ENCODE measurements at regions not wholly inside any gene's neighbourhood (a gene's known extent, or its start where the extent isn't known, plus 50 kb on each side); places are given as distances from the start of the nearest gene placed in this dataset.

- Histone ChIP-seq H3K9ac (no peak overlapping the region), H3K9me3 (ENCODE audit: control insufficient read depth, low read length) (no peaks in the 10 kb centered on the region), H3K27me3 (ENCODE audit: control insufficient read depth, insufficient read depth, low read length) (no peaks in the 10 kb centered on the region), H3K36me3 (ENCODE audit: control insufficient read depth, insufficient read depth, low read length) (no peaks in the 10 kb centered on the region), H3K27ac (no peak overlapping the region), H2AFZ (no peak overlapping the region), H3K4me3 (ENCODE audit: low read depth, low read length) (no peak overlapping the region), H3K79me2 (no peaks in the 10 kb centered on the region), H3K4me2 (ENCODE audit: low read length) (no peak overlapping the region), H3K4me1 (no peaks in the 10 kb centered on the region)
- no peak for TF ChIP-seq CTCF (IDR thresholded peaks at IDR 0.05)
Measured at GRCh38 chr13:48892688-48893075, 83.0 kb upstream of the FNDC3A start.

GRCh38 chr13:48896312-48896711, 79.4 kb upstream of the FNDC3A start:
- no peak overlapping the region for H2AFZ ChIP-seq
- no peak overlapping the region for H3K27ac ChIP-seq
- no peak for TF ChIP-seq CTCF (IDR thresholded peaks at IDR 0.05)
- H3K4me1 ChIP-seq: no peaks in the 10 kb centered on the region
- no peaks in the 10 kb centered on the region for H3K79me2 ChIP-seq
- H3K4me2 ChIP-seq (ENCODE audit: low read length): no peak overlapping the region
- H3K36me3 ChIP-seq (ENCODE audit: control insufficient read depth, insufficient read depth, low read length): no peaks in the 10 kb centered on the region
- H3K4me3 ChIP-seq (ENCODE audit: low read depth, low read length): no peak overlapping the region
- no peaks in the 10 kb centered on the region for H3K9me3 ChIP-seq (ENCODE audit: control insufficient read depth, low read length)
- no peaks in the 10 kb centered on the region for H3K27me3 ChIP-seq (ENCODE audit: control insufficient read depth, insufficient read depth, low read length)
- no peak overlapping the region for H3K9ac ChIP-seq

GRCh38 chr13:48901781-48902180, 73.9 kb upstream of the FNDC3A start:
- H3K4me2 ChIP-seq (ENCODE audit: low read length): no peak overlapping the region
- no peaks in the 10 kb centered on the region for H3K4me1 ChIP-seq
- no peaks in the 10 kb centered on the region for H3K79me2 ChIP-seq
- H3K9me3 ChIP-seq (ENCODE audit: control insufficient read depth, low read length): no peaks in the 10 kb centered on the region
- H3K27ac ChIP-seq: no peak overlapping the region
- H3K27me3 ChIP-seq (ENCODE audit: control insufficient read depth, insufficient read depth, low read length): no peaks in the 10 kb centered on the region
- no peaks in the 10 kb centered on the region for H3K36me3 ChIP-seq (ENCODE audit: control insufficient read depth, insufficient read depth, low read length)
- H2AFZ ChIP-seq: no peak overlapping the region
- no peak overlapping the region for H3K9ac ChIP-seq
- no peak overlapping the region for H3K4me3 ChIP-seq (ENCODE audit: low read depth, low read length)
- no peak for TF ChIP-seq CTCF (IDR thresholded peaks at IDR 0.05)

GRCh38 chr13:48902368-48902767, 73.3 kb upstream of the FNDC3A start:
- Histone ChIP-seq H3K79me2 (no peaks in the 10 kb centered on the region), H3K9me3 (ENCODE audit: control insufficient read depth, low read length) (no peaks in the 10 kb centered on the region), H3K27me3 (ENCODE audit: control insufficient read depth, insufficient read depth, low read length) (no peaks in the 10 kb centered on the region), H2AFZ (no peak overlapping the region), H3K27ac (no peak overlapping the region), H3K4me2 (ENCODE audit: low read length) (no peak overlapping the region), H3K4me1 (no peaks in the 10 kb centered on the region), H3K9ac (no peak overlapping the region), H3K4me3 (ENCODE audit: low read depth, low read length) (no peak overlapping the region), H3K36me3 (ENCODE audit: control insufficient read depth, insufficient read depth, low read length) (no peaks in the 10 kb centered on the region)
- TF ChIP-seq CTCF (IDR thresholded peaks at IDR 0.05): no peak

- no peak overlapping the region for H2AFZ ChIP-seq
- H3K9me3 ChIP-seq (ENCODE audit: control insufficient read depth, low read length): no peaks in the 10 kb centered on the region
- H3K27ac ChIP-seq: no peak overlapping the region
- no peak overlapping the region for H3K9ac ChIP-seq
- H3K4me1 ChIP-seq: no peaks in the 10 kb centered on the region
- no peak for TF ChIP-seq CTCF (IDR thresholded peaks at IDR 0.05)
- no peak overlapping the region for H3K4me2 ChIP-seq (ENCODE audit: low read length)
- no peaks in the 10 kb centered on the region for H3K27me3 ChIP-seq (ENCODE audit: control insufficient read depth, insufficient read depth, low read length)
- no peak overlapping the region for H3K4me3 ChIP-seq (ENCODE audit: low read depth, low read length)
- H3K36me3 ChIP-seq (ENCODE audit: control insufficient read depth, insufficient read depth, low read length): no peaks in the 10 kb centered on the region
- no peaks in the 10 kb centered on the region for H3K79me2 ChIP-seq
Measured at GRCh38 chr13:48904668-48905290, 70.9 kb upstream of the FNDC3A start.

Data from parathyroid adenoma (tissue), 2 donors.